ENCODE measurements at regions not wholly inside any gene's neighbourhood (a gene's known extent, or its start where the extent isn't known, plus 50 kb on each side); places are given as distances from the start of the nearest gene placed in this dataset.

DNA sequence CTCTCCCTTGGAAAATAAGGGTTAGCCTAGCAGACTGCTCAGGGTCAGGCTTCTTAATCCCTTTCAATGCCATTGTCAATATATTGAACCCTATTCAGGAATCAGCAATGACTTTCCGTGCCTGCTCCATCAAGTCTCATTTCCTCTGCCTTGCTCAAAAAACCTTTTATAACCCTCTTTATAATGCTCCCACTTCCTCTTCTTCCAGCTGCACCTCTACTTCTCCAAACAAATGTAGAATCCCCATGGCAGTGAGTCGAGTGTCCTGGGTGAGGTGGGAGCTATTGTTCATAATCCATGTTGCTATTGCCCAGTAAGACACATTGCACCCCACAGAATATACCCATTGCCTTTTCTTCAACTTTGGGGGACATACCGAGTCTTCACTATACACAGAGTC, 58.6 kb downstream of the OLIG1 start:
- Histone ChIP-seq H3K27ac (ENCODE audit: low read depth, low read length) (no peak overlapping the region), H3K27me3 (ENCODE audit: insufficient read depth, low read length) (peaks cover 5% of the 10 kb centered on the region)

DNA sequence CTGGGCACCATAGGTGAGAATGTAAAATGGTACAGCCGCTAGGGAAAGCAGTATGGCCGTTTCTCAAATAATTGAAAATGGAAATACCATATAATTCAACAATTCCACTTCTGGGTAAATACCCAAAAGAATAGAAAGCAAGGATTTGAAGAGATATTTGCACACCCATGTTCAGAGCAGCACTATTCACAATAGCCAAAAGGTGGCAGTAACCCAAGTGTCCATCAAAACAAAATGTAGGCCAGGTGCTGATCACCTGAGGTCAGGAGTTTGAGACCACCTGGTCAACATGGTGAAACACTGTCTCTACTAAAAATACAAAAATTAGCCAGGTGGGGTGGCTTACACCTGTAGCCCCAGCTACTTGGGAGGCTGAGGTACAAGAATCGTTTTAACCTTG, 62.1 kb downstream of the OLIG1 start:
- TF ChIP-seq, protein P1, sequence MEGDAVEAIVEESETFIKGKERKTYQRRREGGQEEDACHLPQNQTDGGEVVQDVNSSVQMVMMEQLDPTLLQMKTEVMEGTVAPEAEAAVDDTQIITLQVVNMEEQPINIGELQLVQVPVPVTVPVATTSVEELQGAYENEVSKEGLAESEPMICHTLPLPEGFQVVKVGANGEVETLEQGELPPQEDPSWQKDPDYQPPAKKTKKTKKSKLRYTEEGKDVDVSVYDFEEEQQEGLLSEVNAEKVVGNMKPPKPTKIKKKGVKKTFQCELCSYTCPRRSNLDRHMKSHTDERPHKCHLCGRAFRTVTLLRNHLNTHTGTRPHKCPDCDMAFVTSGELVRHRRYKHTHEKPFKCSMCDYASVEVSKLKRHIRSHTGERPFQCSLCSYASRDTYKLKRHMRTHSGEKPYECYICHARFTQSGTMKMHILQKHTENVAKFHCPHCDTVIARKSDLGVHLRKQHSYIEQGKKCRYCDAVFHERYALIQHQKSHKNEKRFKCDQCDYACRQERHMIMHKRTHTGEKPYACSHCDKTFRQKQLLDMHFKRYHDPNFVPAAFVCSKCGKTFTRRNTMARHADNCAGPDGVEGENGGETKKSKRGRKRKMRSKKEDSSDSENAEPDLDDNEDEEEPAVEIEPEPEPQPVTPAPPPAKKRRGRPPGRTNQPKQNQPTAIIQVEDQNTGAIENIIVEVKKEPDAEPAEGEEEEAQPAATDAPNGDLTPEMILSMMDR (IDR thresholded peaks at IDR 0.05; ENCODE audit: extremely low read depth, low read depth, low read length): no peak
- DNase-seq (ENCODE audit: insufficient read length, low spot score, missing footprints): no peak
- peaks cover 19% of the 10 kb centered on the region for H3K27me3 ChIP-seq (ENCODE audit: insufficient read depth, low read length)

More for the DNA sequence above, 58.6 kb downstream of the OLIG1 start:
- no peaks in the 10 kb centered on the region for H3K79me2 ChIP-seq (ENCODE audit: insufficient read depth, low read length)
- H3K36me3 ChIP-seq (ENCODE audit: insufficient read depth, low read length): no peaks in the 10 kb centered on the region
- no peak overlapping the region for H3K4me3 ChIP-seq (ENCODE audit: insufficient read depth, low read length)
- no peak for DNase-seq (ENCODE audit: insufficient read length, low spot score, missing footprints)
- H2AFZ ChIP-seq (ENCODE audit: low read length): no peak overlapping the region
- H3K9me3 ChIP-seq (ENCODE audit: low read depth, low read length): no peaks in the 10 kb centered on the region
- no peaks in the 10 kb centered on the region for H4K20me1 ChIP-seq (ENCODE audit: insufficient read depth, low read length)
- TF ChIP-seq, protein P1 (IDR thresholded peaks at IDR 0.05; ENCODE audit: extremely low read depth, low read depth, low read length): no peak
- H3K4me1 ChIP-seq (ENCODE audit: insufficient read depth, low read length): no peaks in the 10 kb centered on the region
- no peak overlapping the region for H3K4me2 ChIP-seq (ENCODE audit: insufficient read depth, low read length)

DNA sequence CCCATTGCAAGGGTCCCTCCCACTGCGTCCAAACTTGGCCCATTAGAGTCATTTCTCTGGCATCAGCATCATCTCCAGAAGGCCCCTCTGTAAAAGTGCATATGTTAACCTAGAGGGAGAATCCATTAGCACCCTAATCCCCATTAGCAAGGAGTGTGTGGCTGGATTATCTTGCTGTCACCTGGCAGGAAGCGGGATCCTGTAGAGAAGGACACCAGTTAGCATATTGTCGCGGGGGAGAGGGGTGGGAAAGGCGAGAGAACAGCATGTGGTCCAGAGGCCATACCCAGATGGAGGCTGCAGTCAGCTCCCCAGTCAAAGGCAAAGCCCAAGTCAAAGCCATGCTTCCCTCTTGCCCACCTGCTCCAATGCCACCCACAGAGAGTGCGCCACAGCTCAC, 64.0 kb downstream of the OLIG1 start:
- H4K20me1 ChIP-seq (ENCODE audit: insufficient read depth, low read length): no peaks in the 10 kb centered on the region
- H3K4me1 ChIP-seq (ENCODE audit: insufficient read depth, low read length): no peaks in the 10 kb centered on the region
- no peak overlapping the region for H3K4me2 ChIP-seq (ENCODE audit: insufficient read depth, low read length)
- H3K36me3 ChIP-seq (ENCODE audit: insufficient read depth, low read length): no peaks in the 10 kb centered on the region
- no peak overlapping the region for H3K27ac ChIP-seq (ENCODE audit: low read depth, low read length)
- no peak overlapping the region for H2AFZ ChIP-seq (ENCODE audit: low read length)
- no peaks in the 10 kb centered on the region for H3K79me2 ChIP-seq (ENCODE audit: insufficient read depth, low read length)
- TF ChIP-seq, protein P1 (IDR thresholded peaks at IDR 0.05; ENCODE audit: extremely low read depth, low read depth, low read length): no peak
- H3K27me3 ChIP-seq (ENCODE audit: insufficient read depth, low read length): peaks cover 33% of the 10 kb centered on the region
- DNase-seq (ENCODE audit: insufficient read length, low spot score, missing footprints): no peak
- H3K4me3 ChIP-seq (ENCODE audit: insufficient read depth, low read length): no peak overlapping the region
- H3K9me3 ChIP-seq (ENCODE audit: low read depth, low read length): no peaks in the 10 kb centered on the region

More for the DNA sequence above, 62.1 kb downstream of the OLIG1 start:
- no peak overlapping the region for H2AFZ ChIP-seq (ENCODE audit: low read length)
- H3K9me3 ChIP-seq (ENCODE audit: low read depth, low read length): no peaks in the 10 kb centered on the region
- no peaks in the 10 kb centered on the region for H3K4me1 ChIP-seq (ENCODE audit: insufficient read depth, low read length)
- H3K79me2 ChIP-seq (ENCODE audit: insufficient read depth, low read length): no peaks in the 10 kb centered on the region
- H3K4me3 ChIP-seq (ENCODE audit: insufficient read depth, low read length): no peak overlapping the region
- H3K36me3 ChIP-seq (ENCODE audit: insufficient read depth, low read length): no peaks in the 10 kb centered on the region
- no peak overlapping the region for H3K27ac ChIP-seq (ENCODE audit: low read depth, low read length)
- H4K20me1 ChIP-seq (ENCODE audit: insufficient read depth, low read length): no peaks in the 10 kb centered on the region
- H3K4me2 ChIP-seq (ENCODE audit: insufficient read depth, low read length): no peak overlapping the region

DNA sequence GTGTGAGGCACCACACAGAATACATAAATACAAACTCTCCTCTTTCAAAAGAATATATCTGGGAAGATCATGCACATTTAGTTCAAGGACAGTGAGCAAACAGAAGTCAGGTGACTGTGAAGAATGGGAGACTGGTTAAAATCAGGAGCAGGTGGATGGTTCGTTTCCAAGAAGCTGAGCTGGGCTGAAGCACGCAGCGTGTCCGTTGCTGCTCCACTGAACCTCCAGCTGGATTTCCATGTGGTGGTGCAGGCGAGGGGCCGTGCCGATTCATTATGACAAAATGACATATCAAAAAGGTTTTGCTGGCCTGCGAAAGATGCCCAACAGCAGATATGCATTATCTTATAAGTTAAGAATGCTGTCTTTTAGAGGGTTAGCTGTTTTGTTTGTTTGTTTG, 66.0 kb downstream of the OLIG1 start:
- Histone ChIP-seq H2AFZ (ENCODE audit: low read length) (no peak overlapping the region), H3K27me3 (ENCODE audit: insufficient read depth, low read length) (peaks cover 49% of the 10 kb centered on the region), H3K4me1 (ENCODE audit: insufficient read depth, low read length) (no peaks in the 10 kb centered on the region), H3K9me3 (ENCODE audit: low read depth, low read length) (no peaks in the 10 kb centered on the region), H3K27ac (ENCODE audit: low read depth, low read length) (no peak overlapping the region), H3K4me3 (ENCODE audit: insufficient read depth, low read length) (no peak overlapping the region), H3K79me2 (ENCODE audit: insufficient read depth, low read length) (no peaks in the 10 kb centered on the region), H4K20me1 (ENCODE audit: insufficient read depth, low read length) (no peaks in the 10 kb centered on the region), H3K4me2 (ENCODE audit: insufficient read depth, low read length) (no peak overlapping the region), H3K36me3 (ENCODE audit: insufficient read depth, low read length) (no peaks in the 10 kb centered on the region)
- TF ChIP-seq, protein P1 (IDR thresholded peaks at IDR 0.05; ENCODE audit: extremely low read depth, low read depth, low read length): no peak
- no peak for DNase-seq (ENCODE audit: insufficient read length, low spot score, missing footprints)

Data from osteoblast (primary cell).